ENCODE measurements at regions not wholly inside any gene's neighbourhood (a gene's known extent, or its start where the extent isn't known, plus 50 kb on each side); places are given as distances from the start of the nearest gene placed in this dataset.

DNA sequence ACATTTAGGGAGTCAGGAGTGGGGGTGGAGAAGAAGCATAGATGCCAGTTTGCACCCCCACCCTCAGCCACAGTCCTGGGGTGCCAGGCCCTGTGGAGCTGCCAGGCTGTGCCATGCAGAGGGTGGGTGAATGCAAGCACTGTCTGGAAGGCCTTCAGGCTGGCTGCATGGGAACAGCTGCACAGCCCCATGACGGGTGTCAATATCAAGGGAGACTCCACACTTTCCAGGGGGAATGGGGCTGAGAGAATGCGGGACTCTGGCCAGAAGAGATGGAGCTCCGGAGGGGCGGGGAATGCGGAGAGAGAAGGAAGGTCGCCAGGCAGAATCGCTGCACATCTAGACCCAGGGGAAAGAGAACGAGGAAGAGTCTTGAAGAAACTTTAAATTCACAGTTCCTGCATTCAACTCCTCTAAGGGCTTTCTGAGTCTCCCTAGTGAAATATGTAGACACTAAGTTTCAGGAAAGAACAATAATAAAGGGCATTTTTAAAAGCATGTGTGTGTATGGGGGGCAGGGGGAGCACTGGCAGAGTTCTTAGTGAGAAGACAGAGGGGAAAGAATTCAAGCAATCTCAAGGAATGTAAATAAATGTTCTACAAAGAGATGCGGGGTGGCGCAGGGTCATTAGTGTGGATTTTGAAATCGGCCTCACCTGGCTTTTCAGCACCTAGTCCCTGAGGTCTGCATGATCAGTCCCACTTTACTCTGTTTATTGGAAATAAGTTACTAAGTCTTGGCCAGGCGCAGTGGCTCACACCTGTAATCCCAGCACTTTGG lies 59.1 kb downstream of the BOD1 start:
- Histone ChIP-seq H4K20me1 (peaks cover 0 to 2% (median 0%) of the 10 kb centered on the region in 11 experiments; a peak in 1 of 22 replicates), H3K4me3 (no peak overlapping the region), H3K9ac (no peak overlapping the region), H3K4me1 (peaks cover 0 to 7% (median 4%) of the 10 kb centered on the region in 10 experiments; a peak in 4 of 20 replicates), H3K27ac (no peak overlapping the region; a peak in 1 of 22 replicates), H3K9me3 (replicated peaks in 1 of 11) (peaks cover 24 to 33% (median 31%) of the 10 kb centered on the region in 11 experiments), H3K36me3 (no peaks in the 10 kb centered on the region), H3K4me2 (peak overlapping the region in 4 of 11 experiments; percentile 21 to 28 (median 26); a peak in 3 of 22 replicates), H3K27me3 (no peaks in the 10 kb centered on the region)
- no peak for TF ChIP-seq Cebpa-rat (IDR thresholded peaks at IDR 0.05)

DNA sequence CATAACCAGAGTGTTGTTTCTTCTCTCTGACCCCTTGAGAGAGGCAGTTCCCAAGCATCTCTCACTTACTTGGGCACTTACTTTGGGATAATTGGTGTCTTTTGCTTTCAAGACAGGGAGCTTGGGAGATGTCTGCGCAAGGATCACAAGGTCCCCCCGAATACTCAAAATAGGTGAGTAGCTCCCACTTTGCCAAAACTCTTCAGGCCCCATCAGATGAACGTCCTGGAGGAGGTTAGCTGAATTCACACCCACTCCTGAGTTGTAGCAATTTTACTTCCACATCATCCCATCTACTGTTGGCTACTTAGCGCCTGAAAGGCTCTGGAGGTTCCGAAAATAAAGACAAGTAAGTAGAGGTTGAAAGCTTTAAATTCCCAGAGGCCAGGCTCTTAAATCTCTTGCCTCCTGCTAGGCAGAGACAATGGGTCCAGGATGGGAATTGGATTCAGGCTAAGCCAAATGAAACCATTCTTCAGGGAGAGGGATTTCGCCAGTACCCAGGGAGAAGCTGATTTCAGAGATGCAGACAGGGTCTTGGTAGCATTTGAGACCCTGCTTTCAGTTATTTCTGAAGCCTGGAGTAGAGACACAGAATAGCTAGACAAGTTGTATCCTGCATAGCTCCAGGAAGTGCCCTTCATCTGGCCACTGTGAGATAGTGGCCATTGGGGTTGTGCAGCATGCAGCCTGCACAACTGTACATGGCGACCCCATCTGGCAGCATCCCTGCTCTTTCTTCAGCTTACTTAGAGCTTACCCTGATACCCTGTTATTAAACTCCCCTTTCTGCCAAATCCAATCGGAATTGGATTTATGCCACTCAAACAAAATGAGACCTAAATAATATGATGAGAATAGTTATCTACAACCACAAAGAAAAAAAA lies 60.1 kb downstream of the BOD1 start:
- Histone ChIP-seq H3K27ac (no peak overlapping the region), H3K9me3 (replicated peaks in 1 of 11) (peaks cover 21 to 24% (median 23%) of the 10 kb centered on the region in 11 experiments), H3K4me3 (no peak overlapping the region), H3K36me3 (no peaks in the 10 kb centered on the region), H3K9ac (no peak overlapping the region), H3K4me2 (peak overlapping the region in 2 of 11 experiments; percentile 28; a peak in 1 of 22 replicates), H3K4me1 (peaks cover 0 to 7% (median 4%) of the 10 kb centered on the region in 10 experiments; a peak in 4 of 20 replicates), H4K20me1 (peaks cover 0 to 2% (median 0%) of the 10 kb centered on the region in 11 experiments; a peak in 1 of 22 replicates), H3K27me3 (no peaks in the 10 kb centered on the region)
- TF ChIP-seq Cebpa-rat (IDR thresholded peaks at IDR 0.05) = no peak

GRCh38 chr5:173554989-173555705 lies 61.3 kb downstream of the BOD1 start:
- Histone ChIP-seq H3K9me3 (replicated peaks in 1 of 11) (peaks cover 8 to 11% (median 11%) of the 10 kb centered on the region in 11 experiments), H3K36me3 (no peaks in the 10 kb centered on the region), H3K27me3 (no peaks in the 10 kb centered on the region), H3K4me2 (no peak overlapping the region), H4K20me1 (peaks cover 0 to 2% (median 0%) of the 10 kb centered on the region in 11 experiments; a peak in 1 of 22 replicates), H3K4me3 (no peak overlapping the region), H3K9ac (no peak overlapping the region), H3K4me1 (peaks cover 0 to 7% (median 4%) of the 10 kb centered on the region in 10 experiments; a peak in 4 of 20 replicates), H3K27ac (no peak overlapping the region)
- TF ChIP-seq Cebpa-rat (IDR thresholded peaks at IDR 0.05) = no peak

DNA sequence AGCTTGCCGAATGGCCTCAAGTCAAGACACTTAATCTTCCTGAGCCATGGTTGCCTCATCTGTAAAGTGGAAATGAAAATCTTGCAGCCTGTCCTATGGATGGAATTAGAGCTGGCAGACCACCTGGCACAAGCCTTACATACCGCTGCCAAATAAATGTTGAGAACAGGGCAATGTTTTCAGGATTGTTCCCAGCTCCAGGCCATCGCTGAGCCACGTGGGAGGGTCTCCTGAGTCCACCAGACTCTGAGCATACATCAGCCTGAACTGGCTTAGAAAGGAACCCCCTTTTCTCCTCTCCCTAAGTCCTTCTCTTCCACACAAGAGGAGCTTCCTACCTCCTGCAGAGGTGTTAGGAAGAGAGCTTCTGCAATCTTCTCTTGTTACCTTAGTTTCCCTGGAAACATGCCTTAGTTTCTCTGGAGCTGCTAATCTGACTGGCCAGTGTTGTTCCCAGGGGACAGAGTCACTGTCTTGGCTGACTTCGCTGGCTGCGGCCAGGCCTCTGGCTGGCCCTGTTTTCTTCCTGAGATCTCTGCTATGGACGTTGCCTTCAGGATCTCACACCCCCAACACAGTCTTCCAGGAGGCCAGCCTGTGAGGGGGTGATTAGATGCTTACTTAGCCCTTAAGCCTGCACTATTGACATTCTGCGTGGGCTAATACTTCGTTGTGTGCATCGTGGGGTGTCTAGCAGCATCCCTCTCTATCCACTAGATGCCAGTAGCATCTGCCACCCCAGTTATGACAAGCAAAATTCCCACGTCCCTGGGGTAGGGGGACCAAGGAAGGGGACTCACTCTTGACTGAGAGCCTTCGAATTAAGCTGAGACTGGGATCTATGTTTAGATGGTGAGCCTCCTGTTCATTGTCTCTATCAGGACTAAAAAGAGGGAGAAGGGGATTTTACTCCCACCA lies 62.2 kb downstream of the BOD1 start:
- no peak overlapping the region for H3K27ac ChIP-seq
- no peak for TF ChIP-seq Cebpa-rat (IDR thresholded peaks at IDR 0.05)
- H3K9me3 ChIP-seq (replicated peaks in 1 of 11) = peaks cover 0 to 3% (median 2%) of the 10 kb centered on the region in 11 experiments; a peak in 18 of 22 replicates
- H3K4me3 ChIP-seq = no peak overlapping the region
- H3K4me2 ChIP-seq = no peak overlapping the region
- H3K27me3 ChIP-seq = no peaks in the 10 kb centered on the region
- no peak overlapping the region for H3K9ac ChIP-seq
- peaks cover 0 to 2% (median 0%) of the 10 kb centered on the region in 11 experiments; a peak in 1 of 22 replicates for H4K20me1 ChIP-seq
- peaks cover 0 to 7% (median 4%) of the 10 kb centered on the region in 10 experiments; a peak in 4 of 20 replicates for H3K4me1 ChIP-seq
- H3K36me3 ChIP-seq = no peaks in the 10 kb centered on the region

- Histone ChIP-seq H4K20me1 (peaks cover 0 to 2% (median 0%) of the 10 kb centered on the region in 11 experiments; a peak in 1 of 22 replicates), H3K4me1 (peaks cover 13 to 26% (median 20%) of the 10 kb centered on the region in 10 experiments), H3K9me3 (replicated peaks in 1 of 11) (no peaks in the 10 kb centered on the region), H3K27me3 (no peaks in the 10 kb centered on the region), H3K9ac (no peak overlapping the region), H3K36me3 (no peaks in the 10 kb centered on the region), H3K4me3 (no peak overlapping the region), H3K27ac (no peak overlapping the region), H3K4me2 (no peak overlapping the region)
- no peak for TF ChIP-seq Cebpa-rat (IDR thresholded peaks at IDR 0.05)
Measured at GRCh38 chr5:173550641-173551040, 65.8 kb downstream of the BOD1 start.

DNA sequence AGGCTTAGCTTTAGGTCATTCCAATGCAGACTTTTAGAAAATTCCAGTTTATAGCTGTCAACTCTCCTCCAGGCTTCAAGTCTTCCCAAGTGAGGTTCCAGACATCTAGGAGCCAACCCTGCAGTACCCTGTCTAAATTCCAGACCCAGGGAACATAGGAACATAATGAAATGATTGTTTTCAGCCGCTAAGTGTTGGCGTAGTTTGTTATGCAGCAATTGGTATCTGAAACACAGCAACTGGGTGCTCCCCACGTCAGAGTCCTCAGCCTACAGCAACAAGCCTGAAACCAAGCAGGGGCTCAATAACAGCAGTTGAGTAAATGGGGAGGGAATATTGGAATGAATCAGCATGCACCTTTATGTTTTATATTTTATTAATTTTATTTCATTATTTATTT lies 66.8 kb downstream of the BOD1 start:
- peaks cover 13 to 26% (median 20%) of the 10 kb centered on the region in 10 experiments for H3K4me1 ChIP-seq
- no peak overlapping the region for H3K9ac ChIP-seq
- no peaks in the 10 kb centered on the region for H3K36me3 ChIP-seq
- H3K4me3 ChIP-seq = no peak overlapping the region
- no peaks in the 10 kb centered on the region for H3K9me3 ChIP-seq (replicated peaks in 1 of 11)
- no peaks in the 10 kb centered on the region for H3K27me3 ChIP-seq
- H4K20me1 ChIP-seq = no peaks in the 10 kb centered on the region
- H3K4me2 ChIP-seq = no peak overlapping the region
- no peak for TF ChIP-seq Cebpa-rat (IDR thresholded peaks at IDR 0.05)
- no peak overlapping the region for H3K27ac ChIP-seq

DNA sequence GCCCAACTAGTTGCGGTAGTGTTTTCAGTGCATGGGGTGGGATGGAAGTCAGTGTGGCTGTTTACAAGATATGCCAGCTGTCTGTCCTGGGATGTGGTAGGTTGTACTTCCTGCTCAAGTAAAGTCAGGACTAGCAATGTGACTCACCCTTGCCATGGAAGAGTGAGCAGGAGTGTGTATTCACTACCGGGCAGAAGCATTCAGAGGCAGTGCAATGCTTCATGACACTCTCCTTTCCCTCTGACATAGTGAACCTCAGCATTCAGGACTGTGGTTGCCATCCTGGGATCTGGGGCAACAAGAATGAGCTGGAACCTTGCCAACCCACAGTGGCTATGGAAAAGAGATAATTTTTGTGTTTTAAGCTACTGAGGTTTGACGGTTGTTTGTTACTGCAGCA lies 68.9 kb downstream of the BOD1 start:
- H3K36me3 ChIP-seq = no peaks in the 10 kb centered on the region
- H3K9ac ChIP-seq = no peak overlapping the region
- H3K4me2 ChIP-seq = peak overlapping the region; percentile 37 to 86 (median 69)
- H3K4me1 ChIP-seq = peaks cover 13 to 32% (median 21%) of the 10 kb centered on the region in 10 experiments
- H3K27me3 ChIP-seq = no peaks in the 10 kb centered on the region
- no peak overlapping the region for H3K4me3 ChIP-seq
- peak overlapping the region in 8 of 11 experiments; percentile 20 to 68 (median 56); a peak in 15 of 22 replicates for H3K27ac ChIP-seq
- no peak for TF ChIP-seq Cebpa-rat (IDR thresholded peaks at IDR 0.05)
- no peaks in the 10 kb centered on the region for H4K20me1 ChIP-seq
- no peaks in the 10 kb centered on the region for H3K9me3 ChIP-seq (replicated peaks in 1 of 11)

- Histone ChIP-seq H3K4me2 (no peak overlapping the region), H3K27ac (no peak overlapping the region), H3K4me3 (no peak overlapping the region), H3K9ac (no peak overlapping the region), H3K4me1 (peaks cover 10 to 23% (median 18%) of the 10 kb centered on the region in 10 experiments), H4K20me1 (no peaks in the 10 kb centered on the region), H3K27me3 (no peaks in the 10 kb centered on the region), H3K9me3 (replicated peaks in 1 of 11) (no peaks in the 10 kb centered on the region), H3K36me3 (no peaks in the 10 kb centered on the region)
- TF ChIP-seq Cebpa-rat (IDR thresholded peaks at IDR 0.05) = no peak
Measured at GRCh38 chr5:173542964-173543363, 73.5 kb downstream of the BOD1 start.

Measured in BLaER1 treated with 17β-estradiol and CSF1 and Interleukin-3, amounts not matched to agents 10 nM and 100 nM (cell line).